Transverse colon (tissue), 4 donors: ENCODE measurements at regions not wholly inside any gene's neighbourhood (a gene's known extent, or its start where the extent isn't known, plus 50 kb on each side); places are given as distances from the start of the nearest gene placed in this dataset.

Source experiments
- DNase-seq: peaks from one replicate; pipeline ENCODE4 v3.0.0-alpha.2; 2019
- H3K27ac ChIP-seq, 4 donors: fragments of 200-600 bp; sonication (generic); 2 replicates each; pipeline ENCODE4 v1.5.1; 2016 to 2018; ENCODE audit warnings: inconsistent platforms in 4 of 4
- H3K27me3 ChIP-seq: fragments of 200-600 bp; sonication (generic); 2 replicates; pipeline ENCODE4 v1.5.1; 2017; ENCODE audit warnings: inconsistent platforms
- H3K36me3 ChIP-seq, 4 donors: fragments of 200-600 bp; sonication (generic); 2 replicates each; pipeline ENCODE4 v1.5.1; 2017 to 2019; ENCODE audit warnings: inconsistent platforms in 4 of 4
- H3K4me1 ChIP-seq, 4 donors: fragments of 200-600 bp; sonication (generic); 2 replicates each; pipeline ENCODE4 v1.5.1; 2017 to 2020; ENCODE audit warnings: inconsistent platforms in 4 of 4
- H3K4me3 ChIP-seq, 4 donors: fragments of 200-600 bp; sonication (generic); 1 replicate in 1 of 4; 2 replicates in 3 of 4; pipeline versions ENCODE4 v1.5.1 to v1.6.1; 2017 to 2019; ENCODE audit warnings: inconsistent platforms in 4 of 4
- H3K9me3 ChIP-seq, 2 donors: fragments of 200-600 bp; sonication (generic); 2 replicates each; pipeline ENCODE4 v1.5.1; 2017 to 2019; ENCODE audit warnings: inconsistent platforms in 2 of 2
- EP300 ChIP-seq: sonication (generic); formaldehyde crosslinking; IDR thresholded peaks from one replicate; pipeline ENCODE4 v1.6.1; 2017; ENCODE audit warnings: antibody characterized with exemption, low read depth
- POLR2A ChIP-seq: fragments of 450-650 bp; IDR thresholded peaks from one replicate; pipeline ENCODE4 v1.6.1; 2016; ENCODE audit warnings: antibody characterized with exemption, mild to moderate bottlenecking, moderate library complexity
- POLR2AphosphoS5 ChIP-seq, 3 donors: sonication (generic); formaldehyde crosslinking; IDR thresholded peaks; one replicate each; pipeline ENCODE4 v1.6.1; 2016; ENCODE audit warnings: antibody characterized with exemption in 3 of 3
- WGBS, 2 donors: methylation state at CpG; one replicate each; pipeline ENCODE4 v1.1.5; 2018; ENCODE audit warnings: low coverage in 1 of 2; 5-methylcytosine and 5-hydroxymethylcytosine counted together
- in situ Hi-C, 4 donors: fragments of 200-750 bp; cut with MboI; loops; one replicate each; pipeline versions ENCODE4 v1.15.0 to v1.15.1; 2017; ENCODE audit warnings: low sequenced_read_pairs in 3 of 4, low pct_ligation_motif_present in 1 of 4, low pct_unique_long_range_greater_than_20kb in 1 of 4
- intact Hi-C: fragments of 100-400 bp; cut with DNase I; formaldehyde crosslinking; loops from one replicate; pipeline ENCODE4 v1.15.1; 2023; ENCODE audit warnings: low total_unique reads
- TF ChIP-seq, protein P1 (sequence below), 5 experiments: fragments of 200-600 bp in 3 of 5; fragments of 450-650 bp in 2 of 5; sonication (generic) in 3 of 5; IDR thresholded peaks; 1 replicate in 2 of 5; 2 replicates in 3 of 5; pipeline ENCODE4 v1.5.1; 2016 to 2017; ENCODE audit warnings: antibody characterized with exemption in 5 of 5, inconsistent platforms in 3 of 5, mild to moderate bottlenecking in 2 of 5, moderate library complexity in 1 of 5

DNA sequence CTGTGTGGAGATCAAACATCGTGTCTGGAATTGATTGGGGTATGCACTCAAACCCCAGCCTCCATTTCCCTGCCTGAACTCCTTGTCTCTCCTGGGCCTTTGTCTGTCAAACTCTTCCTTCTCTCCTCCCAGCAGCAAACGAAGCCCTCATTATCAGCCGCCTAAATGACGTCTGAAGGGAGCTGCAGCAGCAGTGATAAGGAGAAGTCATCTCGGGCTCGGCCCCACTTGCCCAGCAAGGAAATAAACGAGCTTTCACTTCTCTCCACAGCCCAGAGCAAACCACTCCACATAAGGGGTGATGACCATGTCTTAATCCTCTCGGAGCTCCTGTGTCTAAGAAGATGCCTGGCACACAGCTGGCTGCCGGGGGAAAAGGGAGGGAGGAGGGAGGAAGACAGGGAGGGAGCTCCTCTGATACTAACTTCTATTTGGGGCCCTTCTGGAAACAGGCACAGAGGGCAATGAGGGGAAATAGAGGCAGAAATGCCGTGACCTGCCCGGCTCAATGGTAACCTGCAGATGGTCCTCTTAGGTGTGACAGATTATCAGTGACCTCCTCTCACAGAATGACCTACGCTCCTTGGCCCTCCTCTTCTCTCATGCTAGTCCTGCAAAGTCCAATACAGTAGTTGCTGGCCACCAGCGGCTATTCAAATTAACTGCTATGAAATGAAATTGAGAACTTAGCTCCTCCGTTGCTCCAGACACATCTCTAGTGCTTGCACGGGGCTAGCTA, 100.4 kb downstream of the PXDC1 start:
- Histone ChIP-seq H3K9me3 (no peaks in the 10 kb centered on the region), H3K4me3 (no peak overlapping the region), H3K27ac (no peak overlapping the region), H3K4me1 (no peaks in the 10 kb centered on the region), H3K36me3 (no peaks in the 10 kb centered on the region), H3K27me3 (no peaks in the 10 kb centered on the region)
- TF ChIP-seq, protein P1, sequence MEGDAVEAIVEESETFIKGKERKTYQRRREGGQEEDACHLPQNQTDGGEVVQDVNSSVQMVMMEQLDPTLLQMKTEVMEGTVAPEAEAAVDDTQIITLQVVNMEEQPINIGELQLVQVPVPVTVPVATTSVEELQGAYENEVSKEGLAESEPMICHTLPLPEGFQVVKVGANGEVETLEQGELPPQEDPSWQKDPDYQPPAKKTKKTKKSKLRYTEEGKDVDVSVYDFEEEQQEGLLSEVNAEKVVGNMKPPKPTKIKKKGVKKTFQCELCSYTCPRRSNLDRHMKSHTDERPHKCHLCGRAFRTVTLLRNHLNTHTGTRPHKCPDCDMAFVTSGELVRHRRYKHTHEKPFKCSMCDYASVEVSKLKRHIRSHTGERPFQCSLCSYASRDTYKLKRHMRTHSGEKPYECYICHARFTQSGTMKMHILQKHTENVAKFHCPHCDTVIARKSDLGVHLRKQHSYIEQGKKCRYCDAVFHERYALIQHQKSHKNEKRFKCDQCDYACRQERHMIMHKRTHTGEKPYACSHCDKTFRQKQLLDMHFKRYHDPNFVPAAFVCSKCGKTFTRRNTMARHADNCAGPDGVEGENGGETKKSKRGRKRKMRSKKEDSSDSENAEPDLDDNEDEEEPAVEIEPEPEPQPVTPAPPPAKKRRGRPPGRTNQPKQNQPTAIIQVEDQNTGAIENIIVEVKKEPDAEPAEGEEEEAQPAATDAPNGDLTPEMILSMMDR (IDR thresholded peaks at IDR 0.05), result no peak
- TF ChIP-seq POLR2A (no peak), POLR2AphosphoS5 (IDR thresholded peaks at IDR 0.05) (no peak), EP300 (no peak)
- no peak for DNase-seq
- intact Hi-C loops, result no loop called here
- in situ Hi-C loops, result no loop called here
- whole genome bisulfite sequencing, 2 donors, result 75 to 87% methylated on average over 6 to 15 of the region's 15 CpGs

- H3K4me1 ChIP-seq, result no peaks in the 10 kb centered on the region
- no peak for DNase-seq
- no peaks in the 10 kb centered on the region for H3K36me3 ChIP-seq
- no peaks in the 10 kb centered on the region for H3K9me3 ChIP-seq
- no peaks in the 10 kb centered on the region for H3K27me3 ChIP-seq
- 93 to 100% methylated on average over 3 to 17 of the region's 17 CpGs for WGBS, 2 donors
- TF ChIP-seq POLR2A (no peak), EP300 (no peak), POLR2AphosphoS5 (IDR thresholded peaks at IDR 0.05) (no peak)
- TF ChIP-seq, protein P1 (IDR thresholded peaks at IDR 0.05), result no peak
- in situ Hi-C loops (no loop called here), intact Hi-C loops (no loop called here)
- H3K4me3 ChIP-seq, result no peak overlapping the region
- H3K27ac ChIP-seq, result no peak overlapping the region
These were observed 101.2 kb downstream of the PXDC1 start for GRCh38 chr6:3650076-3650958.

DNA sequence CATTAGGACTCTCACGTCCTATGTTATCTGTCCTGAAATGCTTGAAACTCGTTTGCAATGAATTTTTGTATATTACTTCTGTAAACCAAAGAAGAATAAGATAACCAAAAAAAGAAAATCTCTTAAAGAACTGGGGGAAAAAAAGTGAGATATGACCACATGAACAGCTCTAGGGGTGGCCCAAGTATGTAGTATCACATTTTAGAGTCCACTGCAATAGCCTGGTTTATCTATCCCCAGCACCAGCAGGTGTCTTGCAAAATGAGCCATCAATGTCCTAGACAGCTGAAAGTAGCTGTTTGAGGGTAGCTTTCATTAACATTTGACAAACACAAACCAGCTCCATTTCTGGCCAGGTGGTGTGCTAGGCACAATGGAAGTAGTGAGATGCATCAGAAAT, 102.8 kb downstream of the PXDC1 start:
- Histone ChIP-seq H3K9me3 (no peaks in the 10 kb centered on the region), H3K27me3 (no peaks in the 10 kb centered on the region), H3K4me1 (no peaks in the 10 kb centered on the region), H3K36me3 (no peaks in the 10 kb centered on the region), H3K27ac (no peak overlapping the region), H3K4me3 (no peak overlapping the region)
- DNase-seq, result no peak
- in situ Hi-C loops (no loop called here), intact Hi-C loops (no loop called here)
- 57 to 79% methylated on average over 1 to 2 of the region's 2 CpGs for WGBS, 2 donors
- TF ChIP-seq, protein P1 (IDR thresholded peaks at IDR 0.05), result no peak
- TF ChIP-seq EP300, result no peak
- no peak for TF ChIP-seq POLR2A
- no peak for TF ChIP-seq POLR2AphosphoS5 (IDR thresholded peaks at IDR 0.05)

DNA sequence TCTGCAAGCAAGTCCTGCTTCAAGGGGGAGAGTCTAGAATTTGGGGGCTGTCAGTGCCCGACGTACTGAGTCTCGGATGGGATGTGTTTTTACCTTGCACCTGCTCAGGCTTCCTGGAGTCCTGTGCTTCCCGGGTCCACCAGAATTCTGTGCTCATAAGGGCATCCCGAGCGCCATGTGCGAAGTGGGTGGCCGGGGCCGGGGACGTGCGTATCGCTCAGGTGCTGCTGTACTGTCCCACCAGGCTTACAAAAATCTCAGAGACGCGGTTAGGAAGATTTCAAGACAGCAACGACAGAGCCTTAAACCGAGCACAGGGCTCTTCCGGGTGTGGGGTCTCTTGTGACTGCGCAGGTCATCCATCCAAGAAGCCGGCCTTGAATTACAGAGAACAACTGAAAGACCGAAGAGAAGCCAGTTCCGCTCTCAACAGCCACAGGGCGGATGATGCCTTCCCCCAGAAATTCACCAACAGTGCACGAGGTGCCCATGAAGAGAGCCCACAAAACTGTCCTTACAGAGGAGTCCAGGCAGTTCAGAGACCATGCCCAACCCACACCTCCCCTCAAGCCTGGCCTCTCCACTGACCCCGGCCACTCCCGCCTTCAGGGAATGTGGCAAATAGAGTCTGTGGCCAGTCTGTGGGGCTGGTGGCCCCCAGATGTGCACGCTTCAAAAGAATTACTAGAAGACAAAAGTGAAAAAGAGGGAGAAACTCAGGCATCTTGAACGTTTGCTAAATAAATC, 104.7 kb downstream of the PXDC1 start:
- H3K9me3 ChIP-seq, result no peaks in the 10 kb centered on the region
- DNase-seq, result no peak
- in situ Hi-C loops (no loop called here), intact Hi-C loops (no loop called here)
- H3K4me3 ChIP-seq, result no peak overlapping the region
- H3K4me1 ChIP-seq, result no peaks in the 10 kb centered on the region
- WGBS, 2 donors, result 81 to 89% methylated on average over 6 to 27 of the region's 27 CpGs
- H3K27me3 ChIP-seq, result no peaks in the 10 kb centered on the region
- no peak overlapping the region for H3K27ac ChIP-seq
- no peaks in the 10 kb centered on the region for H3K36me3 ChIP-seq
- TF ChIP-seq EP300 (no peak), POLR2AphosphoS5 (IDR thresholded peaks at IDR 0.05) (no peak), POLR2A (no peak)
- TF ChIP-seq, protein P1 (IDR thresholded peaks at IDR 0.05), result no peak
